ENCODE measurements at regions not wholly inside any gene's neighbourhood (a gene's known extent, or its start where the extent isn't known, plus 50 kb on each side); places are given as distances from the start of the nearest gene placed in this dataset.
"Not testable (repeated sequence)": the region's sequence is repeated elsewhere in the genome, so short reads cannot be mapped to it uniquely, and the experiment has no call there.

GRCh38 chr13:65323192-65323591 is 1906.9 kb downstream of the PCDH9 start:
- TF ChIP-seq EZH2 (optimal IDR thresholded peaks at IDR 0.05; ENCODE audit: low read depth, low read length); CTCF (IDR thresholded peaks at IDR 0.05; ENCODE audit: low read length): not testable (repeated sequence)

All from MM.1S (cell line).